ES-I3 (cell line): ENCODE measurements at regions not wholly inside any gene's neighbourhood (a gene's known extent, or its start where the extent isn't known, plus 50 kb on each side); places are given as distances from the start of the nearest gene placed in this dataset.

Experiments used
- H3K36me3 ChIP-seq: 2 replicates; pipeline ENCODE4 v1.6.1; 2013; ENCODE audit warnings: mild to moderate bottlenecking, low read length, control low read depth, moderate library complexity; ENCODE audit not compliant: insufficient read depth
- H3K4me1 ChIP-seq: 2 replicates; pipeline ENCODE4 v1.6.1; 2013; ENCODE audit warnings: mild to moderate bottlenecking, control low read depth, low read length; ENCODE audit not compliant: insufficient read depth
- H3K9ac ChIP-seq: 2 replicates; pipeline ENCODE4 v1.6.1; 2013; ENCODE audit warnings: low read depth, mild to moderate bottlenecking, low read length, moderate library complexity
- H3K9me3 ChIP-seq: 2 replicates; pipeline ENCODE4 v1.6.1; 2013; ENCODE audit warnings: mild to moderate bottlenecking, low read length, moderate library complexity; ENCODE audit not compliant: control insufficient read depth, insufficient read depth

- Histone ChIP-seq H3K4me1 (no peaks in the 10 kb centered on the region), H3K36me3 (no peaks in the 10 kb centered on the region)
Measured at GRCh38 chr4:107562316-107562715, 157.7 kb downstream of the PAPSS1 start.

GRCh38 chr4:107561481-107561880 lies 158.6 kb downstream of the PAPSS1 start:
- no peaks in the 10 kb centered on the region for H3K9me3 ChIP-seq
- no peaks in the 10 kb centered on the region for H3K36me3 ChIP-seq
- no peaks in the 10 kb centered on the region for H3K4me1 ChIP-seq
- H3K9ac ChIP-seq: no peak overlapping the region

More at GRCh38 chr4:107562316-107562715, 157.7 kb downstream of the PAPSS1 start:
- Histone ChIP-seq H3K9me3 (no peaks in the 10 kb centered on the region), H3K9ac (no peak overlapping the region)

- Histone ChIP-seq H3K9ac (no peak overlapping the region), H3K36me3 (no peaks in the 10 kb centered on the region), H3K4me1 (no peaks in the 10 kb centered on the region), H3K9me3 (no peaks in the 10 kb centered on the region)
Measured at GRCh38 chr4:107559653-107560052, 160.4 kb downstream of the PAPSS1 start.

GRCh38 chr4:107552306-107552705 lies 167.7 kb downstream of the PAPSS1 start:
- 0 out of 2 replicates have a peak, but pooled peaks cover 4% of the 10 kb centered on the region for H3K4me1 ChIP-seq
- no peaks in the 10 kb centered on the region for H3K36me3 ChIP-seq
- H3K9ac ChIP-seq: no peak overlapping the region
- no peaks in the 10 kb centered on the region for H3K9me3 ChIP-seq

GRCh38 chr4:107548211-107548905 lies 171.7 kb downstream of the PAPSS1 start:
- Histone ChIP-seq H3K9me3 (no peaks in the 10 kb centered on the region), H3K4me1 (0 out of 2 replicates have a peak, but pooled peaks cover 4% of the 10 kb centered on the region), H3K9ac (no peak overlapping the region; the same call in 1 of the 2 replicates), H3K36me3 (no peaks in the 10 kb centered on the region)

GRCh38 chr4:107546638-107547037 lies 173.4 kb downstream of the PAPSS1 start:
- 0 out of 2 replicates have a peak, but pooled peaks cover 4% of the 10 kb centered on the region for H3K4me1 ChIP-seq

GRCh38 chr4:107541511-107541910 lies 178.5 kb downstream of the PAPSS1 start:
- Histone ChIP-seq H3K9me3 (no peaks in the 10 kb centered on the region), H3K9ac (no peak overlapping the region), H3K36me3 (no peaks in the 10 kb centered on the region), H3K4me1 (no peaks in the 10 kb centered on the region)

More at GRCh38 chr4:107546638-107547037, 173.4 kb downstream of the PAPSS1 start:
- Histone ChIP-seq H3K9me3 (no peaks in the 10 kb centered on the region), H3K36me3 (no peaks in the 10 kb centered on the region), H3K9ac (no peak overlapping the region)

- H3K36me3 ChIP-seq: no peaks in the 10 kb centered on the region
- no peaks in the 10 kb centered on the region for H3K4me1 ChIP-seq
- no peaks in the 10 kb centered on the region for H3K9me3 ChIP-seq
- no peak overlapping the region for H3K9ac ChIP-seq
Measured at GRCh38 chr4:107531927-107532326, 188.1 kb downstream of the PAPSS1 start.

- H3K9ac ChIP-seq: no peak overlapping the region
- no peaks in the 10 kb centered on the region for H3K4me1 ChIP-seq
- H3K36me3 ChIP-seq: no peaks in the 10 kb centered on the region
- H3K9me3 ChIP-seq: no peaks in the 10 kb centered on the region; the same call in 1 of the 2 replicates
Measured at GRCh38 chr4:107520368-107520767, 199.7 kb downstream of the PAPSS1 start.

GRCh38 chr4:107519053-107519452 lies 201.0 kb downstream of the PAPSS1 start:
- Histone ChIP-seq H3K4me1 (no peaks in the 10 kb centered on the region), H3K36me3 (no peaks in the 10 kb centered on the region), H3K9me3 (no peaks in the 10 kb centered on the region; the same call in none of the 2 replicates), H3K9ac (no peak overlapping the region)

GRCh38 chr4:107518076-107518475 lies 202.0 kb downstream of the PAPSS1 start:
- Histone ChIP-seq H3K9me3 (no peaks in the 10 kb centered on the region; the same call in none of the 2 replicates), H3K36me3 (no peaks in the 10 kb centered on the region), H3K4me1 (no peaks in the 10 kb centered on the region), H3K9ac (no peak overlapping the region)

GRCh38 chr4:107512549-107512948 lies 207.5 kb downstream of the PAPSS1 start:
- H3K9ac ChIP-seq: no peak overlapping the region
- H3K9me3 ChIP-seq: no peaks in the 10 kb centered on the region; the same call in none of the 2 replicates
- H3K36me3 ChIP-seq: no peaks in the 10 kb centered on the region
- peaks cover 4% of the 10 kb centered on the region; the same call in 1 of the 2 replicates for H3K4me1 ChIP-seq

GRCh38 chr4:107509615-107510014 lies 210.4 kb downstream of the PAPSS1 start:
- no peaks in the 10 kb centered on the region for H3K36me3 ChIP-seq
- H3K9ac ChIP-seq: no peak overlapping the region
- no peaks in the 10 kb centered on the region; the same call in 1 of the 2 replicates for H3K9me3 ChIP-seq
- H3K4me1 ChIP-seq: peaks cover 4% of the 10 kb centered on the region; the same call in 1 of the 2 replicates

GRCh38 chr4:107500551-107500950 lies 219.5 kb downstream of the PAPSS1 start:
- H3K36me3 ChIP-seq: no peaks in the 10 kb centered on the region
- H3K9me3 ChIP-seq: peaks cover 4% of the 10 kb centered on the region; the same call in 1 of the 2 replicates
- peaks cover 14% of the 10 kb centered on the region for H3K4me1 ChIP-seq
- H3K9ac ChIP-seq: peak overlapping the region; percentile 28; the same call in 1 of the 2 replicates

GRCh38 chr4:107497054-107497453 lies 223.0 kb downstream of the PAPSS1 start:
- H3K9me3 ChIP-seq: no peaks in the 10 kb centered on the region
- no peak overlapping the region for H3K9ac ChIP-seq
- H3K36me3 ChIP-seq: no peaks in the 10 kb centered on the region
- H3K4me1 ChIP-seq: peaks cover 14% of the 10 kb centered on the region
